ENCODE measurements at regions not wholly inside any gene's neighbourhood (a gene's known extent, or its start where the extent isn't known, plus 50 kb on each side); places are given as distances from the start of the nearest gene placed in this dataset.
"Not testable (repeated sequence)": the region's sequence is repeated elsewhere in the genome, so short reads cannot be mapped to it uniquely, and the experiment has no call there.

DNA sequence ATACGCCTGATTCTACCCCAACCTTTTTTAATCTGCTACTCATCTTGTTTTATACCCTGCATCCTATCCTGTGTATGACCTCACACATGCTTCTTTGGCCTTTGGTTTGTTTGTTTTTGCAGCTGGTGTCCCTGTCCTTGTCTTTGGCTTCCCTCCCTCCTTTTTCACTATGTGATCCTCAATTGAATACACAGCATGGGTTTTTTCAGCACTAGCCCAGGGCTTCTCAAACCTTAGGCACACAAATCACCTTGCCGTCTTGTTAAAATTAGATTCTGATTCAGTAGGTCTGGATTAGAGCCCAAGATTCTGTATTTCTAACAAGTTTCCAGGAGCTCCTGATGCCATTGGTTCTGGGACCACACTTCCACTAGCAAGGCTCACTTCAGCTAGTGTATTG, 321.5 kb upstream of the MAN1A1 start:
- intact Hi-C loops (cut with DNase I; ENCODE audit: low total_unique reads) = no loop called here
- Histone ChIP-seq H3K4me3 (no peak overlapping the region), H3K36me3 (no peaks in the 10 kb centered on the region), H3K9me3 (no peaks in the 10 kb centered on the region), H3K27me3 (no peaks in the 10 kb centered on the region), H3K4me1 (no peaks in the 10 kb centered on the region), H3K27ac (no peak overlapping the region)
- TF ChIP-seq, protein P1, sequence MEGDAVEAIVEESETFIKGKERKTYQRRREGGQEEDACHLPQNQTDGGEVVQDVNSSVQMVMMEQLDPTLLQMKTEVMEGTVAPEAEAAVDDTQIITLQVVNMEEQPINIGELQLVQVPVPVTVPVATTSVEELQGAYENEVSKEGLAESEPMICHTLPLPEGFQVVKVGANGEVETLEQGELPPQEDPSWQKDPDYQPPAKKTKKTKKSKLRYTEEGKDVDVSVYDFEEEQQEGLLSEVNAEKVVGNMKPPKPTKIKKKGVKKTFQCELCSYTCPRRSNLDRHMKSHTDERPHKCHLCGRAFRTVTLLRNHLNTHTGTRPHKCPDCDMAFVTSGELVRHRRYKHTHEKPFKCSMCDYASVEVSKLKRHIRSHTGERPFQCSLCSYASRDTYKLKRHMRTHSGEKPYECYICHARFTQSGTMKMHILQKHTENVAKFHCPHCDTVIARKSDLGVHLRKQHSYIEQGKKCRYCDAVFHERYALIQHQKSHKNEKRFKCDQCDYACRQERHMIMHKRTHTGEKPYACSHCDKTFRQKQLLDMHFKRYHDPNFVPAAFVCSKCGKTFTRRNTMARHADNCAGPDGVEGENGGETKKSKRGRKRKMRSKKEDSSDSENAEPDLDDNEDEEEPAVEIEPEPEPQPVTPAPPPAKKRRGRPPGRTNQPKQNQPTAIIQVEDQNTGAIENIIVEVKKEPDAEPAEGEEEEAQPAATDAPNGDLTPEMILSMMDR (IDR thresholded peaks at IDR 0.05) = no peak
- no peak for DNase-seq

DNA sequence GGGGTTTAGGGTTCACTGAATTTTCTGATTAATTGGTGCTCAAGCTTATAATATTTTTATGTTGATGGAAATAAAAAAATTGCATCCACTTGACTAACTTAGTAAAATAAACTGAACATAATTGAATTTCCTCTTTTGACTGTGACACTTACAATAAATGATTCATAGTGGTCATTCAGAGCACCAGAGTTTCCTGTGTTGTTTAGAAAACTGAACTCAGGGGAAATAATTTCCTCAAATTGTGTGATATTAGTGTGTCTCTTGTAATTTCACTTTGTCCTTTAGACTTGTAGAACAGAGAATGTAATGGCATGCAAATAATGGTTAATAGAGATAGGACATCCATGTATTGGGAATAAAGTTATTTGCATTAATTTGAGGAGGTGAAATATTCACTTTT, 319.7 kb upstream of the MAN1A1 start:
- H3K4me3 ChIP-seq = no peak overlapping the region
- no peaks in the 10 kb centered on the region for H3K4me1 ChIP-seq
- intact Hi-C loops (cut with DNase I; ENCODE audit: low total_unique reads) = no loop called here
- TF ChIP-seq, protein P1 (IDR thresholded peaks at IDR 0.05) = no peak
- no peaks in the 10 kb centered on the region for H3K9me3 ChIP-seq
- no peaks in the 10 kb centered on the region for H3K27me3 ChIP-seq
- H3K36me3 ChIP-seq = no peaks in the 10 kb centered on the region
- no peak for DNase-seq
- H3K27ac ChIP-seq = no peak overlapping the region

DNA sequence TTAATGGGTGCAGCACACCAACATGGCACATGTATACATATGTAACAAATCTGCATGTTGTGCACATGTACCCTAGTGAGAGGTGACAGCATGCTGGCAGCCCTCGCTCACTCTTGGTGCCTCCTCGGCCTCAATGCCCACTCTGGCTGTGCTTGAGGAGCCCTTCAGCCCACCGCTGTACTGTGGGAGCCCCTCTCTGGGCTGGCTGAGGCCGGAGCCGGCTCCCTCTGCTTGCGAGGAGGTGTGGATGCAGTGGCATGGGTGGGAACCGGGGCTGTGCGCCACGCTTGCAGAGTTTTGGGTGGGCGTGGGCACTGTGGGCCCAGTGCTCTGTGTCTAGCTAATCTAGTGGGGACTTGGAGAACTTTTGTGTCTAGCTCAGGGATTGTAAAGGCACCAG, 315.9 kb upstream of the MAN1A1 start:
- DNase-seq; H3K4me3 ChIP-seq; H3K27me3 ChIP-seq; H3K4me1 ChIP-seq; H3K36me3 ChIP-seq; intact Hi-C loops (cut with DNase I; ENCODE audit: low total_unique reads); H3K27ac ChIP-seq; H3K9me3 ChIP-seq: not testable (repeated sequence)

DNA sequence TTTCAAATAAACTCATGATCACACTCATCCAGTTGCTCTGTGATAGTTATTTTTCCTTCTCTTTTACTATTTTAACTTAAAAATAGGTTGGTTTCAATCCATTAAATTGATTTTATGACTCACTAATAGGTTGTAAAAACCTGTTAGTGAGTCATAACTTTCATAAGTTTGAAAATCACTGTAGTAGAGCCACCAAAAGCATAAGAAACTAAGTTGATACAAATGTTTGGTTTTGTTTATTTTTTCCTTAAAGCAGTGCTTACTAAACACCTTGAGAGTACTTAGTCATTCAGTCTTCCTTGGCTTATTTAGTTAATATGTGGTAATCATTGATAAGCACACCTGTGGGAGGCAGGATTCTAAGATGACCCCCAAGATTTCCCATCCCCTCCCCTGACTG, 312.1 kb upstream of the MAN1A1 start:
- no peaks in the 10 kb centered on the region for H3K4me1 ChIP-seq
- no peak overlapping the region for H3K4me3 ChIP-seq
- no peak overlapping the region for H3K27ac ChIP-seq
- intact Hi-C loops (cut with DNase I; ENCODE audit: low total_unique reads) = no loop called here
- no peaks in the 10 kb centered on the region for H3K27me3 ChIP-seq
- no peak for DNase-seq
- TF ChIP-seq, protein P1 (IDR thresholded peaks at IDR 0.05) = no peak
- H3K9me3 ChIP-seq = no peaks in the 10 kb centered on the region
- H3K36me3 ChIP-seq = no peaks in the 10 kb centered on the region

DNA sequence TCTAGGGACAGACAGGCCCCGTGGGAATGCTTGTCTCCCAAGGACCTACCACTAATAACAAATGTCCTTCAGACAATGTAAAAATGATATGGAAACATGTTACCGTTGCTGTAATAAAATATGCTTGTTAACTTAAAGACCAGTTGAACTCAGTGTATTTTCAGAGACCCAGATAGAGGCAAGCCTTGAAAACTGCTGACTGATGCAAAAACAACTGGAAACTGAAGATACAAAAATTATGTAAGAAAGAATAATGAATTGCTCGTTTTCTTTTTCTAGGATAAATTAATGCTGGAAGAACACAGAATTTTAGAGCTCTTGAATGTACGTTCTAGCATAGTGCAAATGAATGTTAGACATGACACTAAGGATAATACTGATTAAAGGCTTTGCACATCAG, 311.5 kb upstream of the MAN1A1 start:
- Histone ChIP-seq H3K4me3 (no peak overlapping the region), H3K36me3 (no peaks in the 10 kb centered on the region), H3K27me3 (no peaks in the 10 kb centered on the region), H3K4me1 (no peaks in the 10 kb centered on the region), H3K27ac (no peak overlapping the region), H3K9me3 (no peaks in the 10 kb centered on the region)
- TF ChIP-seq, protein P1 (IDR thresholded peaks at IDR 0.05) = no peak
- intact Hi-C loops (cut with DNase I; ENCODE audit: low total_unique reads) = no loop called here
- DNase-seq = no peak

DNA sequence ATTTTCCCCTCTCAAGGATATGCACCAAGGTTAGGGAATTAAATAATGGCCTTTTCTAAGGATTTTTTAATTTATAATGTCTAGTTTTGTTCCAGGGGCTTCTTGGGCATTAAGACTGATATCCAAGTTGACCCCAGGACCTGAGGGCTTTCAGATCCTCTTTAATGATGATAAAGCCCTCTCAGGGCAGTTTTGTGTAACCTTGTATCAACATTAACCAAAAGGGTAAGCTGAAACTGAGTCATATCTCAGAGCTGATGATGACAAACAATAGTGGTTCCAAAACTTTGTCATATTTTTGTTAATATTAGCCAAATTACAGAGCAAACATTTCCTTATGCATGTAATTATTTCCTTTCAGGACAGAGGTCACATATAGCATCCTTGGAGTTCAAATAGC, 309.4 kb upstream of the MAN1A1 start:
- Histone ChIP-seq H3K4me1 (no peaks in the 10 kb centered on the region), H3K4me3 (no peak overlapping the region), H3K36me3 (no peaks in the 10 kb centered on the region), H3K27ac (no peak overlapping the region), H3K27me3 (no peaks in the 10 kb centered on the region), H3K9me3 (no peaks in the 10 kb centered on the region)
- TF ChIP-seq, protein P1 (IDR thresholded peaks at IDR 0.05) = no peak
- intact Hi-C loops (cut with DNase I; ENCODE audit: low total_unique reads) = no loop called here
- no peak for DNase-seq

All from tibial artery (tissue), 4 donors.